C4-2B (cell line): ENCODE measurements at regions not wholly inside any gene's neighbourhood (a gene's known extent, or its start where the extent isn't known, plus 50 kb on each side); places are given as distances from the start of the nearest gene placed in this dataset.

Experiments used
- ZFX ChIP-seq: fragments of 450-650 bp; IDR thresholded peaks from 2 replicates; pipeline ENCODE4 v1.6.1; 2017
- TF ChIP-seq, protein P1 (sequence below): fragments of 450-650 bp; conservative IDR thresholded peaks from 2 replicates; pipeline ENCODE4 v1.5.1; 2017; ENCODE audit warnings: mild to moderate bottlenecking

DNA sequence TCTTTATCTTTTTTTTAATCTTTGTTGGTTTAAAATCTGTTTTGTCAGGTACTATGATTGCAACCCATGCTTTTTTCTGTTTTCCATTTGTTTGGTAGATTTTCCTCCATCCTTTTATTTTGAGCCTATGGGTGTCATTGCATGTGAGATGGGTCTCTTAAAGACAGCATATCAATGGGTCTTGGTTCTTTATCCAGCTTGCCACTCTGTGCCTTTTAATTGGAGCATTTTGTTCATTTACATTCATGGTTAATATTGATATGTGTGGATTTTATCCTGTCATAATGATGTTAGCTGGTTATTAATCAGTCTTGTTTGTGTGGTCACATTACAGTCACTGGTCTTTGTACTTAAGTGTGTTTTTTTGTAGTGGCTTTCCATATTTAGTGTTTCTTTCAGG, 159.9 kb downstream of the CENPF start:
- TF ChIP-seq, protein P1, sequence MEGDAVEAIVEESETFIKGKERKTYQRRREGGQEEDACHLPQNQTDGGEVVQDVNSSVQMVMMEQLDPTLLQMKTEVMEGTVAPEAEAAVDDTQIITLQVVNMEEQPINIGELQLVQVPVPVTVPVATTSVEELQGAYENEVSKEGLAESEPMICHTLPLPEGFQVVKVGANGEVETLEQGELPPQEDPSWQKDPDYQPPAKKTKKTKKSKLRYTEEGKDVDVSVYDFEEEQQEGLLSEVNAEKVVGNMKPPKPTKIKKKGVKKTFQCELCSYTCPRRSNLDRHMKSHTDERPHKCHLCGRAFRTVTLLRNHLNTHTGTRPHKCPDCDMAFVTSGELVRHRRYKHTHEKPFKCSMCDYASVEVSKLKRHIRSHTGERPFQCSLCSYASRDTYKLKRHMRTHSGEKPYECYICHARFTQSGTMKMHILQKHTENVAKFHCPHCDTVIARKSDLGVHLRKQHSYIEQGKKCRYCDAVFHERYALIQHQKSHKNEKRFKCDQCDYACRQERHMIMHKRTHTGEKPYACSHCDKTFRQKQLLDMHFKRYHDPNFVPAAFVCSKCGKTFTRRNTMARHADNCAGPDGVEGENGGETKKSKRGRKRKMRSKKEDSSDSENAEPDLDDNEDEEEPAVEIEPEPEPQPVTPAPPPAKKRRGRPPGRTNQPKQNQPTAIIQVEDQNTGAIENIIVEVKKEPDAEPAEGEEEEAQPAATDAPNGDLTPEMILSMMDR: no peak
- no peak for TF ChIP-seq ZFX
